Cerebellar cortex (tissue), 1 donor: ENCODE measurements at regions not wholly inside any gene's neighbourhood (a gene's known extent, or its start where the extent isn't known, plus 50 kb on each side); places are given as distances from the start of the nearest gene placed in this dataset.

ENCODE experiments used
- DNase-seq: peaks from one replicate; pipeline ENCODE4 v3.0.0-alpha.2; 2015; ENCODE audit warnings: low spot score

GRCh38 chr5:44868541-44868940, 59.8 kb downstream of the MRPS30 start:
- no peak for DNase-seq

- DNase-seq, result no peak
Measured at GRCh38 chr5:44869928-44870327, 61.2 kb downstream of the MRPS30 start.

GRCh38 chr5:44870430-44870829, 61.7 kb downstream of the MRPS30 start:
- no peak for DNase-seq

DNA sequence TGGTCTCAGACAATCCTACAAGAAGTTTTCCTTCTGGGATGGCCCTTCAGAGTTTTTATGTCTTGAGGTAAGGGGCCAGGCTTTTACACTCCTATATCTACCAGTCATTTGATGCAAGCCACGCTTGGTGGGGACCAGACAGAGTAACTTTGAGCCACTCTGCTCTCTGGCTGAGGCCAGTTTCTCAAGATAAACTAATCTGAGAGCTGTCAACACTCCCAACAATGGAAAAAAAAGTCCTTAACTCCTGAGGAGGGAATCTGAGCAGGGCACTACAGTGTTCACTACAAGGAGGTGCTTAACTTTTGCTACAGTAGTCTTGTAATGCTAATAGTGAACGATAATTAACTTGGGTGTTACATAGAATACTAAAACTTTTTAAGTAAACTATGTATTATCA, 62.7 kb downstream of the MRPS30 start:
- no peak for DNase-seq

DNA sequence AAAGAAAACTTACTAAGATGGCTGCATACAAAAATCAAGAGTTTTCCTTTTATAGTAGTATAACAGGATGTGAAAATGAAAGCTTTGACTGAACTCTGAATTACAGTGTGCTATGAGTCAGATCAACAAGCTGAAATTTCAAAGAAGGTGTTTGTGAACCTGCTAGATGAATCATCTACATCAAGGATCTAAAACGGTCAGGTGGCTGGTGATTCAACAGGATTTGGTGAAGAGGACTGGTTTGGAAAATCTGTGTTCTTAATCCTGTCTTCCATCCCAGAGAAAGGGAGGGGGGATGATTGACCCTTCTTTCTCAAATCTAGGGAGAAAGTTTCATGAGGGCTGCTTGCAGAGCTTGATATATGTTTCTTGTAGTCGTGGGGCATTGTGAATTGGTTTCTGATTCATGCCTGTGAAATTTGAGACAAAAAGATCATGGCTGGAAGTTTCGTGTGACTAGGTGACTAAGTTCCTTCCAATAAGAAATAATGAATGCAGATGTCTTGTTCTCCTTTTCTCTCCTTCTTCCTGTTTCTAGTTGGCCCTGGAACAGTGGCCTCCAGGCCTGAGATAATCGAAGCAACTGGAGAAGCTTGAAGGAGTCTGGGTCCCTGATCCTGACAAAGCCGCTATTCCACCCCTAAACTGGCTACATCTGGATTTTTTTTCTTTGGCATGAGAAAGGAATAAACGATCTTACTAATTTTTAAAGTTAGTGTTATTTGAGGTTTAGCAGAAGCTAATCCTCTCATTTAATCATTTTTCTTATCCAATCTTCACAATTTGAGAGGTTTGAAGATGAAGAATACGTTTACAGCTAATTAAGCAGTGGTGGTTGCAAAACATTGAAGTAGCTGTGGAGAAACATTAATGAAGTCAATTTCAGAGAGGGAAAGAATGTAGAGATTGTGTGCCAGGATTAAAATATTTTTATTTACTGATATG, 67.2 kb downstream of the MRPS30 start:
- DNase-seq, result no peak

DNA sequence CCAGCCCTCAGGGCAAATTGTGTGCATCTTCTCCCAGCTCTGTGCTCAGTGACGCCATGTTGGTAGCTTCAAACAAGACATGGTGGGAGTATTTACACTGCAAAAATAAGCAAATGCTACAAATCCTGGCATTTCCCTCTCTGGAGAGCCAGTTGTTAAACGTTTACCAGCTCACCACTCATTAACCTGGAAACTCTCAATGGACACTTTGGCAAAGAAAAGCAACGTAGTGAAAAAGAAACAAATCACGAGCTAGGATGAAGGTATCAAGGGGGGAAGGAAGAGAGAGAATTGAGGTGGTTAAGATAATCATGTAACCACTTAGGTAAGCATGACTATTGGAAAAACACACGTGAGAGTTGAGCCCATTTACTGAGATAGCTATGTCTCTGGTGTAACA, 72.5 kb downstream of the MRPS30 start:
- DNase-seq, result no peak

DNA sequence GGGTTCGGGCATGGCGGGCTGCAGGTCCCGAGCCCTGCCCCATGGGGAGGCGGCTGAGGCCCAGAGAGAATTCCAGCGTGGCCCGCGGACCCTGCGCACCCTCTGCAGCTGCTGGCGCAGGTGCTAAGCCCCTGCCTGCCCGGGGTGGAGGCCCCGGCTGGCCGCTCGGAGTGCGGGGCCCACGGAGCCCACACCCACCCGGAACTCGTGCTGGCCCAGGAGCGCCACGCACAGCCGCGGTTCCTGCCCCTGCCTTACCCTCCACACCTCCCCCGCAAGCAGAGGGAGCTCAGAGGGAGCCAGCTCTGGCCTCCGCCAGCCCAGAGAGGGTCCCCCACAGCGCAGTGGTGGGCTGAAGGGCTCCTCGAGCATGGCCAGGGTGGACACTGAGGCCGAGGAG, 75.3 kb downstream of the MRPS30 start:
- no peak for DNase-seq

- DNase-seq, result no peak
Measured at GRCh38 chr5:44885903-44886302, 77.2 kb downstream of the MRPS30 start.

DNA sequence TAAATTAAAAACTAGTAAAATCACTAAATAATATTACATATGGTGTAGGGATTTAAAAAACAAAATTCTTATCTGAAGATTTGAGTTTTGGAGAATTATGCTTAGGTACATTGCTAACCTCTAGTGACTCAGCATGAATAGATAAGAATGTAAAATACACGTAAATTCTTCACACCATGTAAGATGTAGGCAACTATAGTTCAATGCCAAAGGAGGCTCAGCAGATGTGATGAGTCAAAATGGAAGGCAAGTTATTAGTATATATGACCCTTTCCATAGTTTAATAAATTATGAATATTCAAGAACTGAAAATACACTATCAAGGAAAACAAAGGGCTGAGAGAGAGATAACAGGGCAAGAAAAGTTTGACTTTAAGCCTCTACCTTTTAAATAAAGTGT, 79.0 kb downstream of the MRPS30 start:
- DNase-seq, result no peak

DNA sequence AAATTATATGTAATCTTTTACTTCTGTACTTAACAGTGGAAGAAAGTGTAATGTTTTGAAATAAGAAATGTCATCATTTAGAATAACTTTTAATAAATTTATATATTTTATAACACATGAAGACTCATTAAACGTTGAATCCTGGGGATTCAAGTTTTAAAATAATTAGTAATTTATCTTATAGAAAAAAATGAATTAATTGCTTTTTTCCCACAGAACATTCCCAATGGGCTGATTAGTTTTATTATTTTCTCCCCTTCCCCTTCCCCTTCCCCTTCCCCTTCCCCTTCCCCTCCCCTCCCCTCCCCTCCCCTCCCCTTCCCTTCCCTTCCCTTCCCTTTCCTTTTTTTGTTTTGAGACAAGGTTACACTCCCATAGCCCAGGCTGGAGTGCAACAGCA, 79.7 kb downstream of the MRPS30 start:
- DNase-seq, result no peak

DNA sequence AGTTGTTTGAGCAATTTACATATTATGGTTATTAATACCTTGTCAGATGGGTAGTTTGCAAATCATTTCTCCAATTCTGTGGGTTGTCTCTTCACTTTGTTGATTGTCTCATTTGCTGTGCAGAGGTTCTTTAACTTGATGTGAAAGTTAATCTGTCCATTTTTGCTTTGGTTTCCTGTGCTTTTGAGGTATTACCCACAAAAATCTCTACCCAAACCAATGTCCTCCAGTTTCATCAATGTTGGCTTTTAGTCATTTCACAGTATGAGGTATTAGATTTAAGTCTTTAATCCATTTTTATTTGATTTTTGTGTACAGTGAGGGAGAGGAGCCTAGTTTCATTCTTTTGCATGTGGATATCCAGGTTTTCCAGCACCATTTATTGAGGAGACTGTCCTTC, 82.4 kb downstream of the MRPS30 start:
- DNase-seq, result no peak

DNA sequence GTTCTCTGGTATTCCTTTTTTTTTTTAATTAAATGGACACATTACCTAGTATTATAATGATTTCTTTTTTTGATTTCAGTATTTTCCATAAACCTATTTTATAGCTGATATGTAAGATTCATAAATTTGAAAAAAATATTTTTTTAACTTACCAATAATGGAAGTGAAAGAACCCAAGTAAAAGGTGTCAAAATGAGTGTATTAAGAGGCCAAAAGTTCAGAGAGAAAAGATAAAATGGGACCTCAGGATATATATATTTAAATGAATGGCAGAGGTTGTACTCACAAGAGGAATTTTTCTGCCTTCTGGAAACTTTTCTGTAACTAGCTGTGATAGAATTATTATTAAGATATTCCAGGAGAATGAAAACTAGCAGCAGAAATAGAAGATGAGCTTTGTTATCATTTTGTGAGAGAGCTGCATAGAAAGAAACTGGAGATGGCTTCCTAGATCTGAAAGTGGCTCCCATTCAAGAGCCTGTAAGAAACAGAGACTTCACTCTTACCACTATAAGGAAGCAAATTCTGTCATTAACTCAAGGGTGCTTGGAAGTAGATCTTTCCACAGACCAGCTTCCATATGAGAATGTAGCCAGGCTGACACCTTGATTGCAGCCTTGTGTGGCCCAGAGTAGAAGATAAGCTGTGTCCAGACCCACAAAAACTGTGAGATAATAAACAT, 91.7 kb downstream of the MRPS30 start:
- DNase-seq, result no peak

DNA sequence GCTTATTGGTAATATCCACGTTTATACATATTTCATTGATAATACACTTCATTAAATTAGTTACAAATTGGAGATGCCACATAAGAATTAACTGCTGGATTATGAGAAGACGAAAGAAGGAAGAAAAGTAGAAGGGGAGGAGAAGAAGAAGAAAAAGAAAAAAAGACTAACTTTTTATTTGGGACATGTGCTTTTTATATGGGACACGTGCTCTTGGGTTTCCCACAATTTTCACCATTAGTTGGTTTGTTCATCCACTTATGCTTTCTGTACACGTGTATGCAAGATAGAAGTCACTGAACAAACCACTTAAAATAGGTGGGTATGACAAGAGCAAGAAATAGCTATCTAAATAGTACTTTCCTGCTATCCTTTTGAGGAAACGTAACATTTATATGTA, 98.6 kb downstream of the MRPS30 start:
- no peak for DNase-seq

DNA sequence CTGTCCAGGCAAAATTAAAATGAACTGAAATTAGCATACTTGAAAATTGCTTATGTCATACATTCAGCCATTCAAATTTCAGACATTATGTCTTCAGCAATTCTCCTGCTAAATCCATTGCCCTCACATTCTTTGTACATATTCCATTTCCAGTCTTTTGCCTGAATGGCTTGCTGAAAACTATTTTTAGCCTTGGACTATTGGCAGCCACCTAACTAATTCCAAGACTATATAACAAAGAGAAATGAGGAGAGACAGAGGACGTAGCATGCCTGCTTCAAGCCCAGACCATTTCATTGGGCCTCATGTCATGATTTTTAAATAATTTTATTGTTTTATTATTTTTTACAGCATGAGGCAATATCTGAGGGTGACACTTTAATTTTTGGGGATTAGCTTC, 100.3 kb downstream of the MRPS30 start:
- no peak for DNase-seq

- no peak for DNase-seq
Measured at GRCh38 chr5:44911501-44911900, 102.8 kb downstream of the MRPS30 start.

DNA sequence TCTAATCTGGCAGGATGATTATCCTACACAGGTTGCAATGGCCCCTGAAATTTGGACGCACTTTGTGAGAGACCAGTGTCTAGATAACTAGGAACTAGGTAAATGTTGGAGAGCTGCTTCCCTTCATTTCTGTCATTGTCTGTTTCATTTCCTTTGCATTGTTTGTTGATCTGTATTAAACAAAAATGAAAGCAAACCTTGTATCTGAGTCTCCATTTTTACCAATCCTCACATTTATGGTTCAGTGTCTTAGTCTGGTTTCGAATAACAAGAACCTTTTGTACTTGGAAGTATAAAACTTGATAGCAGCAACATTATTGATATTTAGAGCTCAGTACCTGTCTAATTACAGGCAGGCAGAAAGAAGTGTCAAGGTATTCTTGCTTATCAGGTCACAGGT, 105.5 kb downstream of the MRPS30 start:
- no peak for DNase-seq

- no peak for DNase-seq
Measured at GRCh38 chr5:44919560-44919959, 110.8 kb downstream of the MRPS30 start.

DNA sequence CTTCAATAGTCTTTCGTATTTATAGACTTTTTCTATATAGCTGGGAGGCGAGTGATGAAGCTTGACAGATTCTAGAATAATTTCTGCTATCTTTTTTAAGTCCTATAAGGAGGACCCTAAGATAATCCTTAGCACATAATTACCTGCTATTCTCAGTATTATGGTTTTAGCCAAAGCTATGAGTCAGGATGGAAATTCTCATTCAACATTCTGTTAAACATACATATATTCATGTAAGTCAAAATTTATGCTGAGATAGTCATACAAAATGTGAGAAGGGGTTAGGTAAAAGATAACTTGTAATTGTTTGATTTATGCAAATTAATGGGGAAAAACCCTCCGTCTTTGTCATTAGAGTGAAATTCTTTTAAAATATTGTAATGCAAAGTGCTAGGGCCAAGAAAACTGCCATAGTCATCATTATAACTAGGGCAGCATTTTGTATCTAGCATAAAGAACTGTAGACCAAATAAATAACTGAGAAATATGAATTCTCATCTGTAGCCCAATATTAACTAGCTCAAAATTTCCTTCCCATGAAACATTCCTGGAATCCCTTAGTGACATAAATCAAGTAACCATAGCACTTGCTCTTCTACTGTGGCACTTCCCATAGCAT, 118.5 kb downstream of the MRPS30 start:
- DNase-seq, result no peak

DNA sequence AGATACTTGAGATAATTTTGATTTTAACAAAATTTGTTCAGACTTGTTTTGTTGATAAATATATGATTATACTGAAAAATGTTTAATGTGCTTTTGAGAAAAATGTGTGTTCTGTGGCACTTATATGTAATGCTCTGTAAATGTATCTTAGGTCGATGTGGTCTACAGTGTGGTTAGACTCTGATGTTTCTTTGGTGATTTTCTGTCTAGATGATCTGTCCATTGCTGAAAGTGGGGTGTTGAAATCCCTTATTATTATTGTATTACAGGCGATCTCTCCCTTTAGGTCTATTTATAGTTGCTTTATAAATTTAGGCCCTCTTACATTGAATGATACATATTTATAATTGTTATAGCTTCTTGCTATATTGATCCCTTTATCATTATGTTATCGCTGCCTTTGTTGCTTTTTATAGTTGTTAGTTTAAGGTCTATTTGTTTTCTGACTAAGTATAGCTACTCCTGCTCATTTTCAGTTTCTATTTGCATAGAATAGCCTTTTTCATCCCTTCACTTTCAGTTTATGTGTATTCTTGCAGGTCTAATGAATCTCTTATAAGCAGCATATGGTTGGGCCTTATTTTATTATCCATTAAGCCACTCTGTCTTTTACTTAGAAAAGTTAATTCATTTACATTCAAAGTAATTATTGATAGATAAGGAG, 124.3 kb downstream of the MRPS30 start:
- DNase-seq, result no peak

- no peak for DNase-seq
Measured at GRCh38 chr5:44933686-44934085, 124.9 kb downstream of the MRPS30 start.

- no peak for DNase-seq
Measured at GRCh38 chr5:44935262-44935661, 126.5 kb downstream of the MRPS30 start.

GRCh38 chr5:44935871-44936270, 127.1 kb downstream of the MRPS30 start:
- no peak for DNase-seq
